Endodermal cell (in vitro differentiated cells): ENCODE measurements at regions not wholly inside any gene's neighbourhood (a gene's known extent, or its start where the extent isn't known, plus 50 kb on each side); places are given as distances from the start of the nearest gene placed in this dataset.

Source experiments
- DNase-seq: peaks from one replicate; pipeline ENCODE4 v3.0.0-alpha.2; 2017
- H3K27ac ChIP-seq: 2 replicates; pipeline ENCODE4 v1.5.1; 2013; ENCODE audit warnings: mild to moderate bottlenecking, low read depth, low read length, moderate library complexity
- H3K27me3 ChIP-seq: 2 replicates; pipeline ENCODE4 v1.6.1; 2013; ENCODE audit warnings: mild to moderate bottlenecking, low read length, moderate library complexity; ENCODE audit not compliant: insufficient read depth, control insufficient read depth, poor library complexity, severe bottlenecking
- H3K36me3 ChIP-seq: 2 replicates; pipeline ENCODE4 v1.7.0; 2013; ENCODE audit warnings: mild to moderate bottlenecking, low read length, moderate library complexity; ENCODE audit not compliant: control insufficient read depth, insufficient read depth
- H3K4me1 ChIP-seq: one replicate; pipeline ENCODE4 v1.7.0; 2013; ENCODE audit warnings: low read length; ENCODE audit not compliant: control insufficient read depth, insufficient read depth
- H3K4me3 ChIP-seq: 2 replicates; pipeline ENCODE4 v1.5.1; 2013; ENCODE audit warnings: mild to moderate bottlenecking, low read length, moderate library complexity
- H3K9ac ChIP-seq: 2 replicates; pipeline ENCODE4 v1.6.1; 2013; ENCODE audit warnings: mild to moderate bottlenecking, low read length, moderate library complexity; ENCODE audit not compliant: poor library complexity, severe bottlenecking; ENCODE audit errors: extremely low read depth
- H3K9me3 ChIP-seq: 2 replicates; pipeline ENCODE4 v1.6.1; 2013; ENCODE audit warnings: mild to moderate bottlenecking, low read length, moderate library complexity; ENCODE audit not compliant: control insufficient read depth
- H3K27ac Mint-ChIP-seq: 2 replicates; pipeline ENCODE4 v1.8.0; 2020; ENCODE audit warnings: mixed read lengths
- H3K27me3 Mint-ChIP-seq: 2 replicates; pipeline ENCODE4 v1.8.0; 2021; ENCODE audit warnings: mild to moderate bottlenecking, mixed read lengths; ENCODE audit not compliant: insufficient read depth
- H3K36me3 Mint-ChIP-seq: 2 replicates; pipeline ENCODE4 v1.8.0; 2020; ENCODE audit warnings: low read depth, mixed read lengths
- H3K4me1 Mint-ChIP-seq: 2 replicates; pipeline ENCODE4 v1.8.0; 2020; ENCODE audit warnings: mixed read lengths
- H3K4me3 Mint-ChIP-seq: 2 replicates; pipeline ENCODE4 v1.8.0; 2020; ENCODE audit warnings: mild to moderate bottlenecking, moderate library complexity, mixed read lengths
- H3K9me3 Mint-ChIP-seq: 2 replicates; pipeline ENCODE4 v1.8.0; 2020; ENCODE audit warnings: mild to moderate bottlenecking, mixed read lengths
- WGBS, 2 experiments: methylation state at CpG; one replicate each; pipeline versions ENCODE4 v1.1.5 to v1.1.7; 2013; ENCODE audit warnings: missing lambda C conversion rate in 2 of 2, mixed read lengths in 1 of 2; ENCODE audit not compliant: insufficient coverage in 1 of 2, insufficient read length in 1 of 2; 5-methylcytosine and 5-hydroxymethylcytosine counted together
- TF ChIP-seq, protein P1 (sequence below): fragments of 200-600 bp; sonication (generic); conservative IDR thresholded peaks from 2 replicates; pipeline ENCODE4 v1.5.0; 2021; ENCODE audit warnings: antibody characterized with exemption, mild to moderate bottlenecking

DNA sequence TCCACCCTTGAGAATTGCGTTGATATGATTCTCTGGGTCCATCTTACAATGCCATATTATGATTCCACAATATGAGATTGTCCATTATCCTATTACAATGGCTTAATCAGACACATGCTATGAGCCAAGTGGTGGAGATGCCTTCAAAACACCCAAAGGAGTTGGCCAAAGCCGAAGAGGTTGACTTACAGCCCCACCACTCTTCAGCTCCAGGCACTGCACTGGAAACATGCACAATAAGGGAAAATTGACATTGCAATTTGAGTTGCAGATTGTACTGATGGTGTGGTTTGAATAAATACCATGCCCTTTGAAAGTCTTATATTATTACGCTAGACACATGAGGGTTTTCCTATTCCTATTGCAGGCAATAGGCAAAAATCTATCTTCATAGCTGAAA is 75.4 kb upstream of the TNFSF11 start:
- Mint-ChIP-seq H3K27me3 (no peaks in the 10 kb centered on the region), H3K9me3 (peaks cover 6% of the 10 kb centered on the region), H3K27ac (no peak overlapping the region), H3K36me3 (no peaks in the 10 kb centered on the region), H3K4me3 (no peak overlapping the region), H3K4me1 (no peaks in the 10 kb centered on the region)
- Histone ChIP-seq H3K27me3 (no peaks in the 10 kb centered on the region), H3K27ac (no peak overlapping the region), H3K9ac (no peak overlapping the region), H3K36me3 (no peaks in the 10 kb centered on the region), H3K9me3 (no peaks in the 10 kb centered on the region), H3K4me1 (no peaks in the 10 kb centered on the region), H3K4me3 (no peak overlapping the region)
- TF ChIP-seq, protein P1, sequence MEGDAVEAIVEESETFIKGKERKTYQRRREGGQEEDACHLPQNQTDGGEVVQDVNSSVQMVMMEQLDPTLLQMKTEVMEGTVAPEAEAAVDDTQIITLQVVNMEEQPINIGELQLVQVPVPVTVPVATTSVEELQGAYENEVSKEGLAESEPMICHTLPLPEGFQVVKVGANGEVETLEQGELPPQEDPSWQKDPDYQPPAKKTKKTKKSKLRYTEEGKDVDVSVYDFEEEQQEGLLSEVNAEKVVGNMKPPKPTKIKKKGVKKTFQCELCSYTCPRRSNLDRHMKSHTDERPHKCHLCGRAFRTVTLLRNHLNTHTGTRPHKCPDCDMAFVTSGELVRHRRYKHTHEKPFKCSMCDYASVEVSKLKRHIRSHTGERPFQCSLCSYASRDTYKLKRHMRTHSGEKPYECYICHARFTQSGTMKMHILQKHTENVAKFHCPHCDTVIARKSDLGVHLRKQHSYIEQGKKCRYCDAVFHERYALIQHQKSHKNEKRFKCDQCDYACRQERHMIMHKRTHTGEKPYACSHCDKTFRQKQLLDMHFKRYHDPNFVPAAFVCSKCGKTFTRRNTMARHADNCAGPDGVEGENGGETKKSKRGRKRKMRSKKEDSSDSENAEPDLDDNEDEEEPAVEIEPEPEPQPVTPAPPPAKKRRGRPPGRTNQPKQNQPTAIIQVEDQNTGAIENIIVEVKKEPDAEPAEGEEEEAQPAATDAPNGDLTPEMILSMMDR: peak; percentile 42
- no peak for DNase-seq
- WGBS, 2 experiments: 88 to 89% methylated on average over 2 to 3 of the region's 3 CpGs
